Neural cell (in vitro differentiated cells): ENCODE measurements at regions not wholly inside any gene's neighbourhood (a gene's known extent, or its start where the extent isn't known, plus 50 kb on each side); places are given as distances from the start of the nearest gene placed in this dataset.

Experiments
- H2AFZ ChIP-seq: fragments of 200-600, 300-800 bp; sonication (generic), shearing (Covaris generic); 2 replicates; pipeline ENCODE4 v1.6.0; 2014; ENCODE audit warnings: low read depth, mild to moderate bottlenecking, antibody characterized with exemption, low read length, moderate library complexity
- H3F3A ChIP-seq: fragments of 200-600 bp; shearing (Covaris generic); 2 replicates; pipeline ENCODE4 v1.6.1; 2016; ENCODE audit warnings: mild to moderate bottlenecking, moderate library complexity, mixed read lengths, antibody characterized with exemption, low read length; ENCODE audit not compliant: insufficient read depth, poor library complexity, severe bottlenecking
- H3K27ac ChIP-seq: fragments of 200-600, 300-800 bp; sonication (generic), shearing (Covaris generic); 2 replicates; pipeline ENCODE4 v1.5.1; 2014; ENCODE audit warnings: mild to moderate bottlenecking, low read length, moderate library complexity
- H3K27me3 ChIP-seq: fragments of 300-800, 200-600 bp; sonication (generic), shearing (Covaris generic); 2 replicates; pipeline ENCODE4 v1.6.0; 2014; ENCODE audit warnings: mild to moderate bottlenecking, low read depth, low read length, moderate library complexity; ENCODE audit not compliant: insufficient read depth
- H3K36me3 ChIP-seq: fragments of 300-800, 200-600 bp; sonication (generic), shearing (Covaris generic); 2 replicates; pipeline ENCODE4 v1.5.1; 2014; ENCODE audit warnings: mild to moderate bottlenecking, antibody characterized with exemption, low read length, moderate library complexity; ENCODE audit not compliant: insufficient read depth
- H3K4me2 ChIP-seq: fragments of 300-800, 200-600 bp; sonication (generic), shearing (Covaris generic); 2 replicates; pipeline ENCODE4 v1.6.0; 2014; ENCODE audit warnings: mild to moderate bottlenecking, low read length
- H3K4me3 ChIP-seq: fragments of 300-800, 200-600 bp; sonication (generic), shearing (Covaris generic); 2 replicates; pipeline ENCODE4 v1.5.1; 2014; ENCODE audit warnings: mild to moderate bottlenecking, low read length, moderate library complexity
- H3K79me2 ChIP-seq: fragments of 200-600 bp; shearing (Covaris generic); replicated peaks from 2 replicates; pipeline ENCODE4 v1.6.0; 2014; ENCODE audit warnings: mild to moderate bottlenecking, low read length, moderate library complexity; ENCODE audit not compliant: insufficient read depth
- H3K9ac ChIP-seq: fragments of 300-800, 200-600 bp; sonication (generic), shearing (Covaris generic); 2 replicates; pipeline ENCODE4 v1.6.1; 2016; ENCODE audit warnings: mild to moderate bottlenecking, low read length, mixed read lengths
- H3K9me2 ChIP-seq: fragments of 200-600 bp; shearing (Covaris generic); 2 replicates; pipeline ENCODE4 v1.6.1; 2016; ENCODE audit warnings: mild to moderate bottlenecking, low read length, mixed read lengths; ENCODE audit not compliant: insufficient read depth
- H3K9me3 ChIP-seq: fragments of 200-600, 300-800 bp; sonication (generic), shearing (Covaris generic); 2 replicates; pipeline ENCODE4 v1.6.1; 2016; ENCODE audit warnings: mild to moderate bottlenecking, mixed run types, low read length, moderate library complexity, mixed read lengths
- H4K20me1 ChIP-seq: fragments of 200-600 bp; shearing (Covaris generic); 2 replicates; pipeline ENCODE4 v1.6.1; 2016; ENCODE audit warnings: mild to moderate bottlenecking, mixed run types; ENCODE audit not compliant: insufficient read depth
- CTCF ChIP-seq: fragments of 450-650 bp; IDR thresholded peaks from 2 replicates; pipeline ENCODE4 v1.5.1; 2014; ENCODE audit warnings: antibody characterized with exemption, mild to moderate bottlenecking, moderate library complexity; ENCODE audit not compliant: poor library complexity, severe bottlenecking
- EP300 ChIP-seq: fragments of 450-650 bp; conservative IDR thresholded peaks from 2 replicates; pipeline ENCODE4 v1.6.1; 2014; ENCODE audit warnings: antibody characterized with exemption, mild to moderate bottlenecking, moderate library complexity; ENCODE audit not compliant: poor library complexity, severe bottlenecking
- EZH2 ChIP-seq: fragments of 200-600, 300-800 bp; shearing (Covaris generic), sonication (generic); IDR thresholded peaks from 2 replicates; pipeline ENCODE4 v1.6.1; 2014; ENCODE audit warnings: antibody characterized with exemption, low read length, borderline replicate concordance, mild to moderate bottlenecking; ENCODE audit not compliant: insufficient read depth, poor library complexity, severe bottlenecking
- MXI1 ChIP-seq: fragments of 450-650 bp; conservative IDR thresholded peaks from 2 replicates; pipeline ENCODE4 v1.6.1; 2014; ENCODE audit warnings: antibody characterized with exemption, mild to moderate bottlenecking; ENCODE audit not compliant: poor library complexity, severe bottlenecking
- POLR2AphosphoS5 ChIP-seq: IDR thresholded peaks from 2 replicates; pipeline ENCODE4 v1.6.1; 2012
- RAD21 ChIP-seq: fragments of 450-650 bp; conservative IDR thresholded peaks from 2 replicates; pipeline ENCODE4 v1.6.1; 2014; ENCODE audit warnings: antibody characterized with exemption, mild to moderate bottlenecking, moderate library complexity
- REST ChIP-seq: IDR thresholded peaks from 2 replicates; pipeline ENCODE4 v1.6.1; 2012; ENCODE audit warnings: borderline replicate concordance
- SMC3 ChIP-seq: fragments of 450-650 bp; conservative IDR thresholded peaks from 2 replicates; pipeline ENCODE4 v1.6.1; 2014; ENCODE audit warnings: antibody characterized with exemption, mild to moderate bottlenecking, moderate library complexity; ENCODE audit not compliant: poor library complexity
- TAF1 ChIP-seq: IDR thresholded peaks from 2 replicates; pipeline ENCODE4 v1.6.1; 2012; ENCODE audit warnings: low read depth

- H3F3A ChIP-seq, result no peaks in the 10 kb centered on the region
- H3K9ac ChIP-seq, result no peak overlapping the region
- no peak overlapping the region for H2AFZ ChIP-seq
- H3K9me2 ChIP-seq, result no peaks in the 10 kb centered on the region
- H3K9me3 ChIP-seq, result no peaks in the 10 kb centered on the region
- H3K4me2 ChIP-seq, result no peak overlapping the region
- TF ChIP-seq EP300 (no peak), SMC3 (no peak), MXI1 (no peak), REST (no peak), POLR2AphosphoS5 (no peak), RAD21 (no peak), TAF1 (no peak), EZH2 (no peak), CTCF (no peak)
- H3K36me3 ChIP-seq, result no peaks in the 10 kb centered on the region
- H4K20me1 ChIP-seq, result no peaks in the 10 kb centered on the region
- H3K79me2 ChIP-seq, result no peaks in the 10 kb centered on the region
- no peak overlapping the region for H3K4me3 ChIP-seq
- no peak overlapping the region for H3K27ac ChIP-seq
- no peaks in the 10 kb centered on the region for H3K27me3 ChIP-seq
Observed at GRCh38 chr2:12244070-12244469, 472.7 kb upstream of the TRIB2 start.

- Histone ChIP-seq H3F3A (no peaks in the 10 kb centered on the region), H3K9ac (no peak overlapping the region), H2AFZ (no peak overlapping the region), H3K79me2 (no peaks in the 10 kb centered on the region), H3K9me3 (no peaks in the 10 kb centered on the region), H3K4me2 (no peak overlapping the region), H3K27me3 (no peaks in the 10 kb centered on the region), H4K20me1 (no peaks in the 10 kb centered on the region), H3K27ac (no peak overlapping the region), H3K4me3 (no peak overlapping the region), H3K36me3 (no peaks in the 10 kb centered on the region), H3K9me2 (no peaks in the 10 kb centered on the region)
- TF ChIP-seq RAD21 (no peak), CTCF (no peak)
Observed at GRCh38 chr2:12251121-12251520, 465.6 kb upstream of the TRIB2 start.
